Stimulated activated CD4-positive, alpha-beta T cell treated with anti-CD3 and anti-CD28 coated beads, Interleukin-2, amount 100 ng/mL, for 24 hours (primary cell): ENCODE measurements at regions not wholly inside any gene's neighbourhood (a gene's known extent, or its start where the extent isn't known, plus 50 kb on each side); places are given as distances from the start of the nearest gene placed in this dataset.

Experiments
- DNase-seq, 2 donors: peaks; one replicate each; pipeline ENCODE4 v3.0.0-alpha.2; 2020

- no peak for DNase-seq
Measured at GRCh38 chr12:92650228-92650822, 52.5 kb upstream of the PLEKHG7 start.

- DNase-seq, result peak; percentile 33 to 63
Measured at GRCh38 chr12:92649511-92650227, 53.1 kb upstream of the PLEKHG7 start.

GRCh38 chr12:92648242-92649031, 54.4 kb upstream of the PLEKHG7 start:
- DNase-seq, result no peak

GRCh38 chr12:92641291-92641690, 61.5 kb upstream of the PLEKHG7 start:
- no peak for DNase-seq

- DNase-seq, result no peak
Measured at GRCh38 chr12:92640691-92641090, 62.1 kb upstream of the PLEKHG7 start.

GRCh38 chr12:92639017-92639416, 63.8 kb upstream of the PLEKHG7 start:
- DNase-seq, result no peak

- no peak for DNase-seq
Measured at GRCh38 chr12:92634730-92635129, 68.1 kb upstream of the PLEKHG7 start.

GRCh38 chr12:92634202-92634601, 68.6 kb upstream of the PLEKHG7 start:
- no peak for DNase-seq

GRCh38 chr12:92630968-92631367, 71.8 kb upstream of the PLEKHG7 start:
- no peak for DNase-seq

GRCh38 chr12:92629349-92630065, 73.3 kb upstream of the PLEKHG7 start:
- no peak for DNase-seq

- DNase-seq, result no peak
Measured at GRCh38 chr12:92628476-92628875, 74.3 kb upstream of the PLEKHG7 start.

GRCh38 chr12:92627511-92627910, 75.3 kb upstream of the PLEKHG7 start:
- no peak for DNase-seq

- DNase-seq, result no peak
Measured at GRCh38 chr12:92625639-92626310, 77.0 kb upstream of the PLEKHG7 start.

- DNase-seq, result no peak
Measured at GRCh38 chr12:92624236-92624635, 78.6 kb upstream of the PLEKHG7 start.

- DNase-seq, result no peak
Measured at GRCh38 chr12:92623386-92623785, 79.4 kb upstream of the PLEKHG7 start.

GRCh38 chr12:92621833-92622232, 81.0 kb upstream of the PLEKHG7 start:
- no peak for DNase-seq

- no peak for DNase-seq
Measured at GRCh38 chr12:92621312-92621711, 81.5 kb upstream of the PLEKHG7 start.

GRCh38 chr12:92619730-92620684, 82.8 kb upstream of the PLEKHG7 start:
- no peak for DNase-seq

- DNase-seq, result no peak
Measured at GRCh38 chr12:92619026-92619425, 83.8 kb upstream of the PLEKHG7 start.

GRCh38 chr12:92615703-92616102, 87.1 kb upstream of the PLEKHG7 start:
- no peak for DNase-seq

GRCh38 chr12:92615086-92615485, 87.7 kb upstream of the PLEKHG7 start:
- no peak for DNase-seq

GRCh38 chr12:92614502-92614901, 88.3 kb upstream of the PLEKHG7 start:
- no peak for DNase-seq
